GM23338 (cell line): ENCODE measurements at regions not wholly inside any gene's neighbourhood (a gene's known extent, or its start where the extent isn't known, plus 50 kb on each side); places are given as distances from the start of the nearest gene placed in this dataset.

Experiments
- CTCF ChIP-seq, 2 experiments: fragments of 200-600 bp in 1 of 2; sonication (generic) in 1 of 2; conservative IDR thresholded peaks; 2 replicates each; pipeline versions ENCODE4 v1.5.1 to v1.6.1; 2016 to 2017; ENCODE audit warnings: antibody characterized with exemption in 2 of 2, low read depth in 2 of 2, mild to moderate bottlenecking in 2 of 2, moderate library complexity in 1 of 2
- ETS1 ChIP-seq: IDR thresholded peaks from 2 replicates; pipeline ENCODE4 v1.6.1; 2016; ENCODE audit warnings: antibody characterized with exemption
- EZH2phosphoT487 ChIP-seq: fragments of 200-600 bp; sonication (generic); IDR thresholded peaks from one replicate; pipeline ENCODE4 v1.8.1; 2018; ENCODE audit warnings: antibody characterized with exemption; ENCODE audit not compliant: unreplicated experiment
- JUNB ChIP-seq: IDR thresholded peaks from one replicate; pipeline ENCODE4 v1.6.1; 2016; ENCODE audit warnings: antibody characterized with exemption; ENCODE audit not compliant: unreplicated experiment
- POLR2AphosphoS5 ChIP-seq: IDR thresholded peaks from 2 replicates; pipeline ENCODE4 v1.6.1; 2016; ENCODE audit warnings: antibody characterized with exemption, low read depth
- REST ChIP-seq: IDR thresholded peaks from one replicate; pipeline ENCODE4 v1.6.1; 2018; ENCODE audit warnings: antibody characterized with exemption; ENCODE audit not compliant: unreplicated experiment
- STAT1 ChIP-seq: IDR thresholded peaks from one replicate; pipeline ENCODE4 v1.6.1; 2016; ENCODE audit warnings: antibody characterized with exemption; ENCODE audit not compliant: unreplicated experiment
- ZNF114 ChIP-seq: fragments of 250-450 bp; sonication (Bioruptor Pico); IDR thresholded peaks from 2 replicates; pipeline ENCODE4 v1.5.0; 2020; ENCODE audit warnings: mild to moderate bottlenecking, moderate library complexity
- ZNF331 ChIP-seq: fragments of 250-450 bp; sonication (Bioruptor Pico); IDR thresholded peaks from 2 replicates; pipeline ENCODE4 v1.5.0; 2020; ENCODE audit warnings: low read depth, mild to moderate bottlenecking, moderate library complexity
- ZNF462 ChIP-seq: fragments of 250-450 bp; sonication (Bioruptor Pico); IDR thresholded peaks from 2 replicates; pipeline ENCODE4 v1.5.0; 2020; ENCODE audit warnings: mild to moderate bottlenecking, moderate library complexity

GRCh38 chr15:58241872-58242271, 103.7 kb downstream of the AQP9 start (continued):
- TF ChIP-seq ZNF462 (CRISPR knock-in tag) (no peak), STAT1 (no peak), ZNF114 (CRISPR knock-in tag) (no peak), ZNF331 (CRISPR knock-in tag) (no peak), REST (no peak), EZH2phosphoT487 (no peak), JUNB (no peak), ETS1 (no peak), CTCF (conservative IDR thresholded peaks at IDR 0.05; ENCODE audit: low read depth in 2 of 2) (no peak), POLR2AphosphoS5 (no peak)
